DND-41 (cell line): ENCODE measurements at regions not wholly inside any gene's neighbourhood (a gene's known extent, or its start where the extent isn't known, plus 50 kb on each side); places are given as distances from the start of the nearest gene placed in this dataset.

Experiments
- ATAC-seq: fragments of 200-7000 bp; cut with Tn5 transposase; 3 replicates; pipeline ENCODE4 v1.9.1; 2021; ENCODE audit warnings: low read depth; ENCODE audit not compliant: insufficient read depth
- DNase-seq: peaks from one replicate; pipeline ENCODE4 v3.0.0-alpha.2; 2020
- H2AFZ ChIP-seq: 2 replicates; pipeline ENCODE4 v1.6.0; 2012; ENCODE audit warnings: low read depth, low read length
- H3K27ac ChIP-seq: 2 replicates; pipeline ENCODE4 v1.5.1; 2012; ENCODE audit warnings: low read length, inconsistent platforms
- H3K27me3 ChIP-seq: fragments of 200-600 bp; sonication (generic); 2 replicates; pipeline ENCODE4 v1.6.0; 2012; ENCODE audit warnings: low read length, mild to moderate bottlenecking, inconsistent platforms; ENCODE audit not compliant: insufficient read depth, poor library complexity
- H3K36me3 ChIP-seq: 2 replicates; pipeline ENCODE4 v1.5.1; 2012; ENCODE audit warnings: low read length, inconsistent platforms; ENCODE audit not compliant: insufficient read depth
- H3K4me1 ChIP-seq: 2 replicates; pipeline ENCODE4 v1.5.1; 2012; ENCODE audit warnings: mild to moderate bottlenecking, low read length; ENCODE audit not compliant: insufficient read depth
- H3K4me2 ChIP-seq: 2 replicates; pipeline ENCODE4 v1.6.0; 2012; ENCODE audit warnings: mild to moderate bottlenecking, moderate library complexity, low read length, inconsistent platforms; ENCODE audit not compliant: insufficient read depth
- H3K4me3 ChIP-seq, 2 experiments: fragments of 200-600 bp in 1 of 2; shearing (Covaris generic) in 1 of 2; 2 replicates each; pipeline ENCODE4 v1.5.1; 2012 to 2016; ENCODE audit warnings: inconsistent platforms in 2 of 2, low read length in 2 of 2, mild to moderate bottlenecking in 2 of 2, low read depth in 1 of 2, moderate library complexity in 1 of 2
- H3K79me2 ChIP-seq: 2 replicates; pipeline ENCODE4 v1.6.0; 2012; ENCODE audit warnings: low read length, inconsistent platforms; ENCODE audit not compliant: insufficient read depth
- H3K9ac ChIP-seq: 2 replicates; pipeline ENCODE4 v1.6.0; 2012; ENCODE audit warnings: low read depth, mild to moderate bottlenecking, inconsistent platforms, low read length, moderate library complexity
- H3K9me3 ChIP-seq: 2 replicates; pipeline ENCODE4 v1.5.1; 2012; ENCODE audit warnings: low read length, moderate library complexity, mild to moderate bottlenecking, inconsistent platforms; ENCODE audit not compliant: insufficient read depth, severe bottlenecking
- H4K20me1 ChIP-seq: 2 replicates; pipeline ENCODE4 v1.6.0; 2012; ENCODE audit warnings: low read length; ENCODE audit not compliant: insufficient read depth
- CTCF ChIP-seq: IDR thresholded peaks from 2 replicates; pipeline ENCODE4 v1.5.1; 2012; ENCODE audit warnings: borderline replicate concordance, low read length, moderate library complexity, mild to moderate bottlenecking; ENCODE audit not compliant: poor library complexity, severe bottlenecking; ENCODE audit errors: extremely low read depth
- EZH2 ChIP-seq: IDR thresholded peaks from 3 replicates; pipeline ENCODE4 v1.6.1; 2012; ENCODE audit warnings: borderline replicate concordance, low read depth, mild to moderate bottlenecking, moderate library complexity, low read length, inconsistent platforms; ENCODE audit not compliant: severe bottlenecking

DNA sequence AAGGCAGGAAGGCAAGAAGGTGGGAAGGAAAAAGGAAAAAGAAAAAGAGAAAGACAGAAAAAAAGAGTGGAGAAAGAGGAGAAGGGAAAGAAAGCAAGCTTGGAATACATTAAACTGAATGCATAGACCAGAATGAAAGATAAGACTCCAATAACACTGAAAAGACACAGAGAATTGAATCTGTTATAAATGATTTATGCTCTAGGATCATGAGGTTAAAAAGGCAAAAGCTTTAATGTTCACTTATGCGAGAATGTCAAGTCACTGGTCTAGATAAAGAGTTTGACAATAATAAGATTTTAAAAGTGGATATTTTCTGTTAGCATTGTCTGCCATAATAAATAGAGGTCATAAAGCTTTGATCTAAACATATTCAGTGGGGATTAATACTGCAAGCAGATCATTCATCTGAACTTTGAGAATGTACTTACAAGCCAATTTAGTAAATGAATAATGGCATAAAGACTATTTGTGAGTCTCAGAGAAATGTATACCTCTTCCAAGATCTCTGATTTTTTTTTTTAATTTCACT, 1069.2 kb upstream of the SLC39A10 start:
- ATAC-seq (no peak), DNase-seq (no peak)
- H3K4me3 ChIP-seq, result no peak overlapping the region
- H4K20me1 ChIP-seq, result no peaks in the 10 kb centered on the region
- no peak overlapping the region for H3K4me2 ChIP-seq
- H3K27me3 ChIP-seq, result no peaks in the 10 kb centered on the region
- no peaks in the 10 kb centered on the region for H3K4me1 ChIP-seq
- no peak for TF ChIP-seq CTCF
- no peak for TF ChIP-seq EZH2
- no peaks in the 10 kb centered on the region for H3K79me2 ChIP-seq
- no peak overlapping the region for H2AFZ ChIP-seq
- no peaks in the 10 kb centered on the region for H3K36me3 ChIP-seq
- no peaks in the 10 kb centered on the region for H3K9me3 ChIP-seq
- no peak overlapping the region for H3K9ac ChIP-seq
- H3K27ac ChIP-seq, result no peak overlapping the region

DNA sequence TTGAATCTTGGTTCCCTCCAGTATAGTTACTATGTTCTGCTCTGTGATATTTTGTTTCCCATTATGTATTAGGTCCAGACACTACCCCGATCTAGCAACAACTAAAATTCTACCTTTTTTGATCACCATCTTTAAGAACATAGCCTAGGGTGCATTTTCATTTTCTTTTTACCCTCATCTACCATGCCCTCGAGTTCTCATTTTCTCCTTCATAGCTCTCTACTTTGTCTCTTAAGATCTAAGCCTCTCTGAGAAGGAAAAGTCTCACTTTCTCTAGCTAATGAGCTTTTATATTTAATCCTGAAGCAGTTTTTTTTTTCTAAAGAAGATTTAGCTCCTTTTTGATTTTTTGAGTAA, 1089.4 kb upstream of the SLC39A10 start:
- Histone ChIP-seq H3K27ac (no peak overlapping the region), H3K4me3 (no peak overlapping the region), H2AFZ (no peak overlapping the region), H3K9ac (no peak overlapping the region), H3K9me3 (no peaks in the 10 kb centered on the region), H3K27me3 (no peaks in the 10 kb centered on the region), H3K36me3 (no peaks in the 10 kb centered on the region), H3K79me2 (no peaks in the 10 kb centered on the region), H3K4me2 (no peak overlapping the region), H4K20me1 (no peaks in the 10 kb centered on the region), H3K4me1 (no peaks in the 10 kb centered on the region)
- no peak for ATAC-seq
- DNase-seq, result no peak
- TF ChIP-seq EZH2 (no peak), CTCF (no peak)

GRCh38 chr2:194566907-194567660, 1089.9 kb upstream of the SLC39A10 start:
- H3K4me3 ChIP-seq, result no peak overlapping the region
- no peaks in the 10 kb centered on the region for H3K27me3 ChIP-seq
- H3K36me3 ChIP-seq, result no peaks in the 10 kb centered on the region
- H3K4me1 ChIP-seq, result no peaks in the 10 kb centered on the region
- H4K20me1 ChIP-seq, result no peaks in the 10 kb centered on the region
- no peak for ATAC-seq
- H3K4me2 ChIP-seq, result no peak overlapping the region
- TF ChIP-seq EZH2 (no peak), CTCF (no peak)
- H3K9ac ChIP-seq, result no peak overlapping the region
- no peaks in the 10 kb centered on the region for H3K79me2 ChIP-seq
- no peak overlapping the region for H3K27ac ChIP-seq
- H2AFZ ChIP-seq, result no peak overlapping the region
- DNase-seq, result no peak
- H3K9me3 ChIP-seq, result no peaks in the 10 kb centered on the region
